Tibial artery (tissue), 4 donors: ENCODE measurements at regions not wholly inside any gene's neighbourhood (a gene's known extent, or its start where the extent isn't known, plus 50 kb on each side); places are given as distances from the start of the nearest gene placed in this dataset.

Experiments used
- DNase-seq, 2 donors: peaks; one replicate each; pipeline ENCODE4 v3.0.0-alpha.2; 2019
- H3K27ac ChIP-seq, 2 donors: fragments of 200-600 bp; sonication (generic) in 1 of 2; 1 replicate in 1 of 2; 2 replicates in 1 of 2; pipeline ENCODE4 v1.5.1; 2018 to 2019; ENCODE audit warnings: mild to moderate bottlenecking in 1 of 2
- H3K27me3 ChIP-seq, 2 donors: fragments of 200-600 bp; sonication (generic) in 1 of 2; one replicate each; pipeline versions ENCODE4 v1.5.1 to v1.6.0; 2016 to 2019
- H3K36me3 ChIP-seq, 3 donors: fragments of 200-600 bp; sonication (generic) in 2 of 3; one replicate each; pipeline ENCODE4 v1.5.1; 2016 to 2019; ENCODE audit warnings: mild to moderate bottlenecking in 2 of 3
- H3K4me1 ChIP-seq, 4 donors: fragments of 200-600 bp; sonication (generic) in 2 of 4; 1 replicate in 3 of 4; 2 replicates in 1 of 4; pipeline ENCODE4 v1.5.1; 2016 to 2019
- H3K4me3 ChIP-seq, 2 donors: fragments of 200-600 bp; sonication (generic) in 1 of 2; 1 replicate in 1 of 2; 2 replicates in 1 of 2; pipeline ENCODE4 v1.5.1; 2018 to 2019; ENCODE audit warnings: mild to moderate bottlenecking in 2 of 2
- H3K9me3 ChIP-seq, 3 donors: fragments of 200-600 bp; sonication (generic) in 1 of 3; one replicate each; pipeline ENCODE4 v1.5.1; 2016 to 2019
- CTCF ChIP-seq, 2 experiments: fragments of 200-600 bp in 1 of 2; fragments of 450-650 bp in 1 of 2; IDR thresholded peaks; one replicate each; pipeline ENCODE4 v1.5.1; 2017 to 2019; ENCODE audit warnings: antibody characterized with exemption in 2 of 2, mild to moderate bottlenecking in 1 of 2, moderate library complexity in 1 of 2
- intact Hi-C: fragments of 100-400 bp; cut with DNase I; formaldehyde crosslinking; loops from one replicate; pipeline ENCODE4 v1.15.0; 2023; ENCODE audit warnings: low total_unique reads

DNA sequence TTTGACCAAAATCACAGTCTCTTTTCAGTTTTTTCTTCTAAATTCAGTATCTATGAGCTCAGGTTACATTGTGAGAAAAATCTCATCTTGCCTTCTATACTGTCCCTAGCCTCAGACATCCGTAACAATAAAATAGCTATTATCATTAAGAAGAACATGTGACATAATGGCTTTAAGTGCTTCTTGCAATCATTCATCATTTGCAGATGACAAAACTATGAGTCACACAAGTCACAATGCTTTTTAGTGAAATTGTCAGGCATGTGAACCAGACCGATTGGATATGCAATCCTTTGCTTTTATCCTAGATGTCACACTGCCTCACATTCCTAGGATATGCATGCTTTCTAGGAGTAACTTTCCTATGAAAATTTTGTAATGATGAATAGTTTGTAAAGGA is 313.1 kb downstream of the SLC6A15 start:
- DNase-seq = no peak
- TF ChIP-seq CTCF (IDR thresholded peaks at IDR 0.05) = no peak
- Histone ChIP-seq H3K4me3 (no peak overlapping the region), H3K36me3 (no peaks in the 10 kb centered on the region), H3K27ac (no peak overlapping the region), H3K27me3 (no peaks in the 10 kb centered on the region), H3K4me1 (no peaks in the 10 kb centered on the region), H3K9me3 (no peaks in the 10 kb centered on the region)
- intact Hi-C loops = no loop called here

DNA sequence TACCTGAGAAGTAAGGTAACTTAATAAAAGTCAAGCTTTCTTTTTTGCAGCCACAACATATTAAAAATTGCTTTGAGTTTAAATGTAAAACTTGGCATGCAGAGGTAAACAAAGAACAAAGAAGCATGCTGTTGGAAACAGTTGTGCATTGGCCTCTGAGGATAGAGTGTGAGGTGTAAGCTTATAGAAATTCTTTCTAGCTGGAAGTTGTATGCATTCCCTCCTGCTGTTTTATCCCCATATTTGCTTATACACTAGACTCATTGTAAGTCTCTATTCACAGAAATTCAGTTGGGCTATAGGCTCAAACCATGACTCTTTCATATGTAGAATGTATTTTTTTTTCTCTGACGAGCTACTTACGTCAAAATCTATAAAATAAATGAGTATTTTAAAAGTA is 316.3 kb downstream of the SLC6A15 start:
- Histone ChIP-seq H3K4me1 (no peaks in the 10 kb centered on the region), H3K36me3 (no peaks in the 10 kb centered on the region), H3K27me3 (no peaks in the 10 kb centered on the region), H3K27ac (no peak overlapping the region), H3K9me3 (no peaks in the 10 kb centered on the region), H3K4me3 (no peak overlapping the region)
- no peak for TF ChIP-seq CTCF (IDR thresholded peaks at IDR 0.05)
- DNase-seq = no peak
- intact Hi-C loops = no loop called here

GRCh38 chr12:84594157-84594556 is 318.4 kb downstream of the SLC6A15 start:
- no peak overlapping the region for H3K27ac ChIP-seq
- no peak overlapping the region for H3K4me3 ChIP-seq
- no peak for TF ChIP-seq CTCF (IDR thresholded peaks at IDR 0.05)
- H3K4me1 ChIP-seq = no peaks in the 10 kb centered on the region
- H3K9me3 ChIP-seq = no peaks in the 10 kb centered on the region
- intact Hi-C loops = no loop called here
- H3K36me3 ChIP-seq = no peaks in the 10 kb centered on the region
- no peaks in the 10 kb centered on the region for H3K27me3 ChIP-seq
- DNase-seq = no peak

GRCh38 chr12:84585776-84586395 is 326.7 kb downstream of the SLC6A15 start:
- Histone ChIP-seq H3K36me3 (no peaks in the 10 kb centered on the region), H3K27me3 (no peaks in the 10 kb centered on the region), H3K4me1 (no peaks in the 10 kb centered on the region), H3K27ac (no peak overlapping the region), H3K4me3 (no peak overlapping the region), H3K9me3 (no peaks in the 10 kb centered on the region)
- TF ChIP-seq CTCF (IDR thresholded peaks at IDR 0.05) = no peak
- intact Hi-C loops = no loop called here
- DNase-seq = no peak

GRCh38 chr12:84572196-84572595 is 340.4 kb downstream of the SLC6A15 start:
- Histone ChIP-seq H3K4me1 (no peaks in the 10 kb centered on the region), H3K27ac (no peak overlapping the region), H3K36me3 (no peaks in the 10 kb centered on the region), H3K27me3 (no peaks in the 10 kb centered on the region), H3K4me3 (no peak overlapping the region), H3K9me3 (peaks cover 0 to 7% (median 0%) of the 10 kb centered on the region in 3 donors)
- intact Hi-C loops = no loop called here
- TF ChIP-seq CTCF (IDR thresholded peaks at IDR 0.05) = no peak
- no peak for DNase-seq

DNA sequence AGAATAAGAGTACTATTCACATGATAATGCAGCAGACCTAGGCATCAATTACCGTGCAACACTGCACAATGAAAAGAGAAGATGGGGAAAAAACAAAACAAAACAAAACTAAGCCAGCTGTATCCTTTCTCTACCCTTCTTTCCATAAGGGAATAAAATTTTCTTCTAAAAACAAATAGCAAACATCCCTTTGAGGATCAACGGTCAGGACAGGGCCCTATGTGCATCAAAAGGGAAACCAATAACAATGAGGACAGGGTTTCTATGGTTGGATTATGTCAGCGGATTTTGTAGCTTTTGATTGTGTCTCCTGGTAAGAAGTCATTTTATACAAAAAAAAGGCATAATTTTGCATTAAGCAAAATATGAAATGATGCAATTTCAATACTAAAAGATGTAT is 350.3 kb downstream of the SLC6A15 start:
- H3K4me3 ChIP-seq = no peak overlapping the region
- H3K9me3 ChIP-seq = no peaks in the 10 kb centered on the region
- intact Hi-C loops = no loop called here
- no peak for TF ChIP-seq CTCF (IDR thresholded peaks at IDR 0.05)
- H3K27me3 ChIP-seq = no peaks in the 10 kb centered on the region
- H3K4me1 ChIP-seq = no peaks in the 10 kb centered on the region
- DNase-seq = no peak
- no peaks in the 10 kb centered on the region for H3K36me3 ChIP-seq
- H3K27ac ChIP-seq = no peak overlapping the region
